K562 (cell line): ENCODE measurements at regions not wholly inside any gene's neighbourhood (a gene's known extent, or its start where the extent isn't known, plus 50 kb on each side); places are given as distances from the start of the nearest gene placed in this dataset.

Source experiments
- ATAC-seq: fragments of 200-7000 bp; cut with Tn5 transposase; 3 replicates; pipeline ENCODE4 v1.9.1; 2020; ENCODE audit warnings: moderate library complexity
- BruUV-seq: library from RNA; stranded (reverse); fragments of 400-500 nt; replicated peaks from 2 replicates; lab custom pipeline; 2021; lab: Mats Ljungman, UMichigan
- CTCF ChIA-PET: fragments of 300-600 bp; formaldehyde crosslinking; extraction: SDS; loops from one replicate; lab custom pipeline; 2021; ENCODE audit warnings: low intra/inter-chr PET ratio; lab: Yijun Ruan, JAX
- POLR2A ChIA-PET: fragments of 300-600, 350-650 bp; sonication (Branson Sonifier 250); formaldehyde crosslinking; extraction: SDS; loops from one replicate; lab custom pipeline; 2021; ENCODE audit warnings: antibody characterized with exemption, inconsistent platforms; lab: Yijun Ruan, JAX
- DNase-seq, 4 experiments: peaks; one replicate each; pipeline versions ENCODE4 v3.0.0 to v3.0.0-alpha.2; 2011 to 2018; ENCODE audit warnings: low spot score in 3 of 4, mixed read lengths in 3 of 4; ENCODE audit errors: extremely low read depth in 1 of 4
- FAIRE-seq: peaks from 2 replicates; lab custom pipeline; 2011; peaks lifted over from hg19 to GRCh38; lab: Jason Lieb, UNC
- H2AFZ ChIP-seq: 2 replicates; pipeline ENCODE4 v1.6.0; 2011; ENCODE audit warnings: low read depth, low read length, control low read depth, inconsistent platforms
- H3K27ac ChIP-seq: fragments of 200-600 bp; 3 replicates; pipeline ENCODE4 v1.8.0; 2011; ENCODE audit warnings: low read depth, mild to moderate bottlenecking, control low read depth, inconsistent platforms, low read length, moderate library complexity, mixed read lengths; ENCODE audit errors: extremely low read depth
- H3K27me3 ChIP-seq, 2 experiments: fragments of 300-600 bp in 1 of 2; 2 replicates in 1 of 2; 3 replicates in 1 of 2; pipeline versions ENCODE4 v1.6.0 to v1.8.0; 2011; ENCODE audit warnings: inconsistent platforms in 2 of 2, low read length in 2 of 2, mild to moderate bottlenecking in 1 of 2, mixed read lengths in 1 of 2, moderate library complexity in 1 of 2; ENCODE audit not compliant: control insufficient read depth in 2 of 2, insufficient read depth in 2 of 2
- H3K36me3 ChIP-seq: fragments of 300-600 bp; 3 replicates; pipeline ENCODE4 v1.8.0; 2011; ENCODE audit warnings: mild to moderate bottlenecking, low read length, inconsistent platforms; ENCODE audit not compliant: control insufficient read depth, insufficient read depth
- H3K4me1 ChIP-seq, 2 experiments: fragments of 200-600 bp in 1 of 2; replicated peaks in 1 of 2; 2 replicates in 1 of 2; 3 replicates in 1 of 2; pipeline versions ENCODE4 v1.5.1 to v1.8.0; 2011; ENCODE audit warnings: inconsistent platforms in 2 of 2, low read length in 2 of 2, mild to moderate bottlenecking in 1 of 2, mixed read lengths in 1 of 2, moderate library complexity in 1 of 2; ENCODE audit not compliant: control insufficient read depth in 2 of 2, insufficient read depth in 2 of 2
- H3K4me2 ChIP-seq: 2 replicates; pipeline ENCODE4 v1.6.1; 2011; ENCODE audit warnings: low read length, control low read depth, inconsistent platforms, mixed read lengths; ENCODE audit not compliant: insufficient read depth
- H3K4me3 ChIP-seq: fragments of 200-600 bp; sonication (generic), shearing (Covaris generic); 2 replicates; pipeline ENCODE4 v1.5.1; 2016; ENCODE audit warnings: control low read depth, inconsistent platforms
- H3K79me2 ChIP-seq: fragments of 200-600 bp; 3 replicates; pipeline ENCODE4 v1.8.0; 2011; ENCODE audit warnings: low read length, inconsistent platforms; ENCODE audit not compliant: control insufficient read depth, insufficient read depth
- H3K9ac ChIP-seq, 2 experiments: 2 replicates each; pipeline versions ENCODE4 v1.6.0 to v1.6.1; 2011; ENCODE audit warnings: low read depth in 2 of 2, low read length in 2 of 2, control low read depth in 1 of 2, inconsistent platforms in 1 of 2, mild to moderate bottlenecking in 1 of 2, mixed read lengths in 1 of 2; ENCODE audit not compliant: insufficient read depth in 1 of 2
- H3K9me1 ChIP-seq: one replicate; pipeline ENCODE4 v1.6.0; 2011; ENCODE audit warnings: inconsistent platforms, mild to moderate bottlenecking, low read length, moderate library complexity; ENCODE audit not compliant: control insufficient read depth, insufficient read depth
- H3K9me3 ChIP-seq: replicated peaks from 2 replicates; pipeline ENCODE4 v1.5.1; 2011; ENCODE audit warnings: low read depth, low read length, inconsistent platforms; ENCODE audit not compliant: control insufficient read depth, insufficient read depth
- H4K20me1 ChIP-seq: replicated peaks from 2 replicates; pipeline ENCODE4 v1.6.1; 2011; ENCODE audit warnings: low read length, inconsistent platforms, mixed read lengths; ENCODE audit not compliant: control insufficient read depth, insufficient read depth
- MEF2D ChIP-seq: conservative IDR thresholded peaks from 2 replicates; pipeline ENCODE4 v1.6.1; 2016; ENCODE audit warnings: low read depth, missing genetic modification characterization, missing compliant biosample characterization
- NFE2 ChIP-seq: IDR thresholded peaks from 2 replicates; pipeline ENCODE4 v1.6.1; 2014; ENCODE audit warnings: antibody characterized with exemption, low read depth
- NFIC ChIP-seq: fragments of 450-650 bp; IDR thresholded peaks from 2 replicates; pipeline ENCODE4 v1.6.1; 2017; ENCODE audit warnings: mild to moderate bottlenecking, inconsistent platforms
- SMAD3 ChIP-seq: fragments of 450-650 bp; formaldehyde crosslinking; conservative IDR thresholded peaks from 2 replicates; pipeline ENCODE4 v1.4.0; 2020; ENCODE audit warnings: mild to moderate bottlenecking
- ZKSCAN8 ChIP-seq: fragments of 200-800 bp; sonication (Bioruptor generic); IDR thresholded peaks from 2 replicates; pipeline ENCODE4 v1.6.1; 2016; ENCODE audit warnings: missing genetic modification characterization, missing compliant biosample characterization
- ZNF124 ChIP-seq: sonication (generic); formaldehyde crosslinking; IDR thresholded peaks from 2 replicates; pipeline ENCODE4 v1.8.1; 2022; ENCODE audit warnings: missing genetic modification reagents
- WGBS: fragments of 100-300 bp; shearing (Covaris generic); methylation state at CpG from one replicate; pipeline ENCODE4 v1.1.6; 2016; ENCODE audit warnings: low coverage, mixed read lengths; ENCODE audit not compliant: insufficient coverage; ENCODE audit errors: missing lambda C conversion rate; 5-methylcytosine and 5-hydroxymethylcytosine counted together
- in situ Hi-C: fragments of 300-500 bp; cut with MboI; formaldehyde crosslinking; loops from 4 replicates; pipeline ENCODE4 v1.15.0; 2018; ENCODE audit warnings: inconsistent platforms, mixed read lengths
- intact Hi-C: fragments of 100-400 bp; cut with micrococcal nuclease; formaldehyde crosslinking; loops from 2 replicates; pipeline ENCODE4 v1.14.2; 2022
- TF ChIP-seq, protein P1 (sequence below), 2 experiments: fragments of 450-650 bp; IDR thresholded peaks; 2 replicates each; pipeline ENCODE4 v1.6.1; 2018; ENCODE audit warnings: mild to moderate bottlenecking in 2 of 2, low read depth in 1 of 2; ENCODE audit not compliant: partially characterized antibody in 2 of 2

DNA sequence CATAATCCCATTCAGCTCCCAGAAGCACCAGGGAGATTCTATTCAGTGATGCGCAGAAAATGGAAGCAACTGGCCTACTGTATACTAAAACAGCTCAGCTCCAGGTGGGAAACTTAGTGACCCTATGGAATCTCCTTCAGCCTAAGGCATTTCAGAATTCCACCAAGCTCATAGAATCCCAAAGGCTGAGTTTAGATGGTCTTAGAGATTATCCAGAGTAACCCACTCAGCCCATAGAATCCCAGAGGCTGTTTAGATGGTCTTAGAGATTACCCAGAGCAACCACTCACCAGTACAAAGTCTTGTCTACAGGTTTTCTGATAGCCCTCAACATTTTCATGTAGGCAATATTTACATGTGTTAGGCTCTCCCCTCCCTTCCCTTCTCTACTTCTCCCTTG is 232.0 kb upstream of the SLC14A2 start:
- intact Hi-C loops (loop anchor here (2.0 to 10.0 kb wide), 2 partner anchors 100 to 1758 kb away; no protein-coding TSS in a partner anchor), in situ Hi-C loops (no loop called here)
- CTCF ChIA-PET, result no interaction called here
- Histone ChIP-seq H2AFZ (no peak overlapping the region), H3K9me1 (no peaks in the 10 kb centered on the region), H3K27ac (no peak overlapping the region), H3K4me3 (no peak overlapping the region), H3K9me3 (no peaks in the 10 kb centered on the region), H3K27me3 (no peaks in the 10 kb centered on the region), H4K20me1 (no peaks in the 10 kb centered on the region), H3K4me2 (no peak overlapping the region), H3K9ac (no peak overlapping the region), H3K4me1 (no peaks in the 10 kb centered on the region), H3K36me3 (no peaks in the 10 kb centered on the region), H3K79me2 (no peaks in the 10 kb centered on the region)
- DNase-seq (no peak), ATAC-seq (no peak), FAIRE-seq (no peak)
- POLR2A ChIA-PET, result no interaction called here
- TF ChIP-seq MEF2D (tag) (no peak), NFE2 (no peak), SMAD3 (CRISPR knock-in tag) (no peak), NFIC (no peak), ZNF124 (CRISPR knock-in tag) (no peak), ZKSCAN8 (no peak)
- TF ChIP-seq, protein P1, sequence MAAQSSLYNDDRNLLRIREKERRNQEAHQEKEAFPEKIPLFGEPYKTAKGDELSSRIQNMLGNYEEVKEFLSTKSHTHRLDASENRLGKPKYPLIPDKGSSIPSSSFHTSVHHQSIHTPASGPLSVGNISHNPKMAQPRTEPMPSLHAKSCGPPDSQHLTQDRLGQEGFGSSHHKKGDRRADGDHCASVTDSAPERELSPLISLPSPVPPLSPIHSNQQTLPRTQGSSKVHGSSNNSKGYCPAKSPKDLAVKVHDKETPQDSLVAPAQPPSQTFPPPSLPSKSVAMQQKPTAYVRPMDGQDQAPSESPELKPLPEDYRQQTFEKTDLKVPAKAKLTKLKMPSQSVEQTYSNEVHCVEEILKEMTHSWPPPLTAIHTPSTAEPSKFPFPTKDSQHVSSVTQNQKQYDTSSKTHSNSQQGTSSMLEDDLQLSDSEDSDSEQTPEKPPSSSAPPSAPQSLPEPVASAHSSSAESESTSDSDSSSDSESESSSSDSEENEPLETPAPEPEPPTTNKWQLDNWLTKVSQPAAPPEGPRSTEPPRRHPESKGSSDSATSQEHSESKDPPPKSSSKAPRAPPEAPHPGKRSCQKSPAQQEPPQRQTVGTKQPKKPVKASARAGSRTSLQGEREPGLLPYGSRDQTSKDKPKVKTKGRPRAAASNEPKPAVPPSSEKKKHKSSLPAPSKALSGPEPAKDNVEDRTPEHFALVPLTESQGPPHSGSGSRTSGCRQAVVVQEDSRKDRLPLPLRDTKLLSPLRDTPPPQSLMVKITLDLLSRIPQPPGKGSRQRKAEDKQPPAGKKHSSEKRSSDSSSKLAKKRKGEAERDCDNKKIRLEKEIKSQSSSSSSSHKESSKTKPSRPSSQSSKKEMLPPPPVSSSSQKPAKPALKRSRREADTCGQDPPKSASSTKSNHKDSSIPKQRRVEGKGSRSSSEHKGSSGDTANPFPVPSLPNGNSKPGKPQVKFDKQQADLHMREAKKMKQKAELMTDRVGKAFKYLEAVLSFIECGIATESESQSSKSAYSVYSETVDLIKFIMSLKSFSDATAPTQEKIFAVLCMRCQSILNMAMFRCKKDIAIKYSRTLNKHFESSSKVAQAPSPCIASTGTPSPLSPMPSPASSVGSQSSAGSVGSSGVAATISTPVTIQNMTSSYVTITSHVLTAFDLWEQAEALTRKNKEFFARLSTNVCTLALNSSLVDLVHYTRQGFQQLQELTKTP (IDR thresholded peaks at IDR 0.05; ENCODE audit: low read depth in 1 of 2, partially characterized antibody in 2 of 2), result no peak
- BruUV-seq, result no TSS peak
- 11% methylated on average over 1 of the region's 1 CpG for WGBS
